Kidney capillary endothelial cell (primary cell): ENCODE measurements at regions not wholly inside any gene's neighbourhood (a gene's known extent, or its start where the extent isn't known, plus 50 kb on each side); places are given as distances from the start of the nearest gene placed in this dataset.
"Not testable (repeated sequence)": the region's sequence is repeated elsewhere in the genome, so short reads cannot be mapped to it uniquely, and the experiment has no call there.

Source experiments
- DNase-seq: peaks from one replicate; pipeline ENCODE4 v3.0.0-alpha.2; 2018; ENCODE audit warnings: low spot score

DNA sequence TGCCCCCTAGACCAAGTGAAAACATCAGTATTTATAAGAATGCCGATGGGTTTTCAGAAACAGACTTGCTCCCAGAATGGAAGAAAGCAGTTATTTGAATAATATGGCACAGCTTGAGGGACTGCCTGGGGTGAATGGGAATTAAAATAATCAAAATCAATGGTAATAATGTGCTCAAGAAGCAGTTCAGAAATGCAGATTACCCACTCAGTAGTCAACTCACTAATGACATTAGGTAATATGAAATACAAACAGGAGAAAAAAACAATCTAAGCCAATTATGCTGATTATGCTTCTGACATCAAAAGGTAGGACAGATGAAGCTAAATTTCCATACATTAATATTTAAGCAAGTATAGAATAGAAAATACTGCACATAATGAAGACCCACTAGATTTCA lies 179.3 kb downstream of the ENC1 start:
- DNase-seq = no peak

DNA sequence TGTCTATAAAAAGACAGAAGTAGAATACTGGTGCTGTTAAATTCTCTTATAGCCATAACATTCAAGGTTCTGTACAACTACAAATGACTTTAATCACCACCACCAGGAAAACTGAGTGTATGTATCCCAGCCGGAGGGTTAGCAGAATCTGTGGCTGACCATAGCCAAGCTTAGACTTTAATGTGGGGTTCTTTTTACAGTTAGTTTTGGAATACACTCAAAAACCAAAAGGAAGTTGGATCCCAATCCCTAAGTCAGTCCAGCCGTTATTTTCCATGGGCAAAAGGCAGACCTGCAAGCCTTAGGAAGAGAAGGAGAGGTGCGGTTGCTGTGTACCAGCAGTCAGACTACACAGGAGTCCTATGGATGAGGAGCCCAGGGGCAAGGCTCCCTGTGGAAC lies 179.8 kb downstream of the ENC1 start:
- no peak for DNase-seq

DNA sequence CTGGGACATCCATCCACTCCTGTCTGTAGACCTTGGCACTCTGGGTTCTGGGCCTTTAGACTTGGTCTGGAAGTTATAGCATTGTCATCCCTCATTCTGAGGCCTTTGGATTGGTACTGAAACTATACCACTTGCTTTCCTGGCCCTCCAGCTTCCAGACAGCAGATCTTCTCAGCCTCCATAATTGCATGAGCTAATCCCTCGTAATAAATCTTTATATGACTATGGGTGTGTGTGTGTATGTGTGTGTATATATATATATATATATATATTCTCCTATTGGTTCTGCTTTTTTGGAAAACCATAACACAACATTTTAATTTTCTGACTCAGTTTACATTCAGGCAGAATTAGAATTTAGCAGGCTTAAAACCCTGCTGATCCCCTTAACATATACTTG lies 180.5 kb downstream of the ENC1 start:
- no peak for DNase-seq

DNA sequence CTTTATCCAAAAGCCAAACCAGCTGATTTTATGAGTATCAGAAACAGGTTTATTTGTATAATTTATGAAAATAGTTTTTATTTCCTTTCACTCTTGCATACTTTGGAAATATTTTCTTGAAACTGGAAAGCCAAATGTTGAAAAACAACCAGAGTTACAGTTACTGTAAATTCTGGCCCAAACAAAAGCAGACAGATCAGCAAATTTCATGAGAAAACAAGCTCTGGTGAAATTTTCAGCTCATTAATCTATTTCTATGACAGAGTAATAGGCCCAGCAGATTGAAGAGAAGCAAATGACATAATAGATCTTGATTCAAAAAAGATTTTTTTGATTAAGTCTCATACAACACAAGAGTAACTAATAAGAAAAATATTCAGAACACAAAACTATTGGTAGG lies 182.7 kb downstream of the ENC1 start:
- no peak for DNase-seq

DNA sequence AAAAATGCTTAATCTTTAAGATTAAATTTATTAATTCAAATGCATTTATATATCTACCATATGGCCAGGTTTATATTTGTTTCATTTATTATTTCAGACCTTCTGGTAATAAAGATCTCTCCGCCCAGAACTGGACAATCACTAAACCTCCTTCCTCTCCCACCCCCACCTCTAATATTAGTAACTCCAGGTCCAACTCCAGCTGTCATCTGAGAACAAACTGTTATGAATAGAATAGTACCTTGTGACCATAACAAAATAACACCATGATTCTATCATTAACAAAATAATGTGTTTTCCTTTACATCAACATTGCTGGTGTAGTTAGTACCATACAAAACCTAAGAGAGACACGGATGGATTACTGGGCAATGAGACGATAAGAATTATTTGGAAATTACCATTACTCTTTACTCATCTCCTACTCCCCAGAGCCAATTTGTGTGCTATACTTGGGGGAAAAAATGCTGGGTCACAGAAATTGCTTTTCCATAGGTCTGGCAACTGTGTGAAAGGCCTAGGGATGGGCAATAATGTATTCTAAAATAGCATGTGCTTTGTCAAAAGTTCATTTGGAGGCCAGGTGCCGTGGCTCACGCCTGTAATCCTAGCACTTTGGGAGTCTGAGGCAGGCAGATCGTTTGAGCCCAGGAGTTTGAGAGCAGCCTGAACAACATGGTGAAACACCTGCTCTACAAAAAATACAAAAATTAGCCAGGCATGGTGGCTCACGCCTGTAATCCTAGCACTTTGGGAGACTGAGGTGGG lies 186.1 kb downstream of the ENC1 start:
- no peak for DNase-seq

DNA sequence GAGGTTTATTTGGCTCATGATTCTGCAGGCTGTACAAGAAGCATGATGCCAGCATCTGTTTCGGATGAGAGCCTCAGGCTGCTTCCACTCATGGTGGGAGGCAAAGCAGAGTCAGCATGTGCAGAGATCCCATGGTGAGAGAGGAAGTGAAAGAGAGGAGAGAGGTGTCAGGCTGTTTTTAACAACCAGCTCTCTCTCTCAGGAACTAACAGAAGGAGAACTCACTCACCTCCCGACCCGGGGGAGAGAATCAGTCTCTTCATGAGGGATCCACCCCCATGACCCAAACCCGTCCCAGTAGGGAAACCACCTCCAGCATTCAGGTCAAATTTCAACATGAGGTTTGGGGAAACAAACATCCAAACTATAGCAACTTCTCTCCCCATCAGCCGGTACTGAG lies 187.7 kb downstream of the ENC1 start:
- DNase-seq = no peak

DNA sequence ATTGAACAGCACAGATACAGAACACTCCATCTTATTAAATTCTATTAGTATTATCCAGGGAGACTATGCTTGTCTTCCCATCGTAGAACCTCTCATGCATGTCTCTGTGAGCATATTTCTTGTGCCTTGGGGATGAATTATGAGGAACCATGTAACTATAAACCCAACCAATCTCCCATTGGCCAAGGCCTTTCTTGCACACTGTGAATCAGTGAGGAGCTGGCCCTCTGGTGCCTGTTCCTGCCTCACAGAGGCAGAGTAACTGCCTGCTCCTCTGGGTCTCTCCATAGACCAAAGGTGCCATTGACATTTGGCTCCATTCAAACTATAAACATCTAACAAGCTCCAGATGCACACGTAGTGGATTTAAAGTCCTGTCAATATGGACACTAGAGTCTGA lies 190.4 kb downstream of the ENC1 start:
- no peak for DNase-seq

DNA sequence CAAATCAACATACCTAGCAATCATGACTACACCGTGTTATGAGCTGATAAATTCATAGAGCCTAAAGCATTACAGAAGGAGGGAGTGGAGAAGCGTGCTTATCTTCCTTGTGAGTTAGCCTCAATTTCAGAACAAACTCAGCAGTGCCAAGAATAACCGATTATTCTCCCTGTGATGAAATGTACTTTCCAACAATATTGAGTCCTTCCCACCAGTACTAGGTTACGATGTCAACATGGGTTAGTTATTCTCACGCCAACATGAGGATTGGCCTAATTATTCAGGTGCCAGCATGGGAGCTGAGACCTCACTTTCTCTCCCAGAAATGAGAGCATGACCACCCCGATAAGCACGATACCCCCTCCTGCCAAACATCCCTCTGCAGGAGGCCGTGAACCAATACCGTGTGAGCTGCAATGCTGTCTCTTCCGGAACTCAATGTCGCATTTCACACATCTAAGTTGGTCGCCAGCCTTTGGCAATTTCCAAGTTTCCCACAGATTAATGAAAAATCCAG lies 193.7 kb downstream of the ENC1 start:
- DNase-seq = no peak

DNA sequence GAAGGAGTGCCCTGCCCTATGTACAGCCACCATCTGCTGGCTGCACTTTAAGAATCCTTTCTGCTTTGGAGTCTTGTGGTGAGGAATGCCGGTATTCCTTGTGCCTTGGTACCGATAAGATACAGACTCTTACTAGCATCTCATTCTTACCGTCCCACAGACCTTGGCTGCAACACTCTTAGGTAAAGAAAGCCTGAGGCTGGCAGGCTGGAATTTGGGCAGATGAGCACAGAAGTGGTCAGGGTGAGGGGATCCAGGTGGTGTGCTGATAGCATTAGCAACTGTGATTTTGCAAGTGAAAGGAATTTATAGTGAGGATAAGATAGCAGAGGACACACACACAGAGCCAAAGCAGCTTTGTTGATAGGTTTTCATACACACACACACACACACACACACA lies 198.1 kb downstream of the ENC1 start:
- DNase-seq = no peak

DNA sequence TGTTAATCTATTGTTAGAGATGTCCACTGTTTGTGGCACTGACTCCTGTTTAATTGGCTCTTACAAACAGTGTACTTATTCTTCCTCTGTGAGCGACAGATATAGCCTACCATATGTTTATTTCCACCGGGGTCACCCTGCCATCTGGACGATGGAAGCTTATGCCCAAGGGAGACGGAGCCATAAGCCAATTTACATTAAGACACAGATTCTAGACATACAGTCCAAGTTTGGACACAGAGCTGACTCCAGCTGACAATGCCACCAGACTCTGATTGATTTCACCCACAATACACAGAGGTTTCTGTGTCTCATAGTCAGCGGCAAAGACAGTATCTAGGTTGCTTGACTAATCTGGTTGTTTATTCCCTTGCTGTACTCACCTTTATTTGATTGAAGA lies 198.9 kb downstream of the ENC1 start:
- DNase-seq = no peak

DNA sequence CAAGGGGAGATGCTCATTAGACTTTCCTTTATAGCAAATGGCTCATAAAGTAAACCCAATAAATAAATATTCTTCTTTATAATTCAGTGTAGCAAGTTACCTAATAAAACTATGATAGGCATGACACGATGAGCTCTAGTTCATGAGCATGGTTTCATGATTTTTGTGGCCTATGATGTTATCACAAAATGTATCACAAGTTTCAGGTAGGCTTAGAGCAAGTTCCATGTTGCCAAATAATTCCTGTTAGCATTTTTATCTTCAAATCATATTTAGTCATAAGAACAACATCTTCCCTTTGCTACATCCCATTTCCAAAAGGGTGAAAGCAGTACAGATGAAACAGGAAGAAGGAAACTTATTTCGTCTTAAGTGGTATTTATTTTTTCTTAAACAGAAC lies 200.2 kb downstream of the ENC1 start:
- no peak for DNase-seq

DNA sequence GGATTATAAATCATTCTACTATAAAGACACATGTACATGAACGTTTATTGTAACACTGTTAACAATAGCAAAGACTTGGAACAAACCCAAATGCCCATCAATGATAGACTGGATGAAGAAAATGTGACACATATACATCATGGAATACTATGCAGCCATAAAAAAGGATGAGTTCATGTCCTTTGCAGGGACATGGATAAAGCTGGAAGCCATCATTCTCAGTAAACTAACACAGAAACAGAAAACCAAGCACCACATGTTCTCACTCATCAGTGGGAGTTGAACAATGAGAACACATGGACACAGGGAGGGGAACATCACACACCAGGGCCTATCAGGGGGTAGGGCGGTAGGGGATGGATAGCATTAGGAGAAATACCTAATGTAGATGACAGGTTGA lies 202.7 kb downstream of the ENC1 start:
- DNase-seq = not testable (repeated sequence)

DNA sequence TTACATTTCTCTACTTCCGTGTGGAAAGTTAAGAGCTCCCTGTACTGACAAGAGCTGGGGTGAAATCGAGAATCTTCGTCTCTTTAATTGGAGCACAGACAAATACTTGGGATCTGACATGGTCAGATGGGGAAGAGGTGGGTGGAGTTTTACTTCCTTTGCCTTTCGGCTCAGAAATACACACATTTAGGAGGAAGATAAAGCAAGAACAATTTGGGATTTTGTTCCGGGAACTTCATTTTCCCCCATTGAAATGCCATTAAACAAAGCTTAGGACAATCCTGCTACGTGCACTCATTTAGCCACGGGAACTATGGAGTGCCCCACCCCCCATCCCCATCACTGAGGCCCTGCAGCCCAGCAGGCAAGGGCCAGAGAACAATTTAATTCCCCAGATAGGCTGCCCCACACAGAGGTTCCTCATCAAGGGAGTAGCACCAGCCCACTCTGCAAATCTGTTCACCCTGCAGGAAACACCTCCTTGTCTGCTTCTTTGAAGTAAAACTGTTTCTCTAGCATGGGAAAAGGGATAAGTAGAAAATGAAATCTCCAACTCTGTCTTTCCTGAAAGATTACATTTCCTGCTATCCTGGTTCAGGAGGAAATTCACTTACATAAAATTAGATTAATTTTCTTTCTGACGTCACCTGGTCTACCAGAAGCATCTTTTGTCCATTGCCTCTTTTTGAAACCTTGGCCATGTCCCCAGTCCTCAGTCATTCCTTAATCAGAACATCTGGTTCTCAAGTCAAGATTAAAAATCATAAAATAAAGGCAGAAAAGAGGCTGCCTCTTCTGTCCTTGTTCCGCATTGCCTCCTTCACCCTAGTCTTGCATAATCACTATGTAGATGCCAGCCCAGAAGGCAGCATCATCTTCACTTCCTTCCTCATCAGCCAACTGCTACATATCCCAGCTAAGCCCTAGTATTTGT lies 206.4 kb downstream of the ENC1 start:
- DNase-seq = peak; percentile 30

DNA sequence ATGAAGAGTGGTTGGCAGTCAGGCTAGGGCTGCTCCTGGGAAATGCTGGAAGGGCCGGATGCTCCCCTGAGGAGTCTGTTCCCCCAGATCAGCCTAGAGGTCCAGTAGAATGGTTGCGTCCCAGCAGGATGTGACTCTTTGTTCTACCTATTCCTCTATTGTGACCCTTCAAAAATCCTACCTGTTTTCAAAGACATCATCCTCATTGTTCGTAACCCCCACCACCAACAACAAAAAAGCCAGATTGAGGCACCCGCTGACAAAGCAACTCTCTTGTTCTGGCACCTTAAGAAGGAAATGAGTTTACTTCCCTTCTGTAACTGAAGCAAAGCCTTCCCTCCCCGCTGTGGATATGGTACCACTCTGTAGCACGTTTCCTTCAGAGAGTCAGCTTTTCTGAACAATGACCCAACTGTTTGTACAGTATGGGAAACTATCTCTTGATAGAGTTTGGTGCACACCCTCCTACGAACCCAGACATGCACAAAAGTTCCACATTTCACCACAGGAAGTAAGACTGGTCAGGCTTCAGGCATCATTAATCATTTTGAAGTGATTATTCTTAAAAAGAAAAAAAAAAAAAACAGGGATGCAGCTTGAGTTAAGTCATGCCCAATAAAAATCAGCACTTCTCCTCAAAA lies 207.2 kb downstream of the ENC1 start:
- peak; percentile 98 for DNase-seq

DNA sequence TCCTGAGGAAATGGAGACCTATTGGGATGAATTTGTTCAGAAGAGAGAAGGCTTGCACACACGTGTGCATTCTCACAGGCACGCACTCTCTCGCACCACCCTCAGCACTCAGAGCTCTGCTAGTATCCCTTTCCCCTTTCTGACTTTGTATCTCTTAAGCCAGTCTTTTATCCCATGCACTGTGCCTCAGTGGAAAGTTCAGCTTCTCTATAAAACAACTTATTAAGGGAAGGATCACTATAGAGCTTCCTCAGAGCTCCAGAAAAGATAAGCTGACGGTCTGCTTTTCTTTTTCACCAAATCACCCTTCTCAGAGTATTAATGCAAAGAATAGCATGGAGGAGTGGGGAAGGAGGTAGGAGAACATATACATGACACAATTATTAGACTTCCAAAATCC lies 207.8 kb downstream of the ENC1 start:
- DNase-seq = no peak

DNA sequence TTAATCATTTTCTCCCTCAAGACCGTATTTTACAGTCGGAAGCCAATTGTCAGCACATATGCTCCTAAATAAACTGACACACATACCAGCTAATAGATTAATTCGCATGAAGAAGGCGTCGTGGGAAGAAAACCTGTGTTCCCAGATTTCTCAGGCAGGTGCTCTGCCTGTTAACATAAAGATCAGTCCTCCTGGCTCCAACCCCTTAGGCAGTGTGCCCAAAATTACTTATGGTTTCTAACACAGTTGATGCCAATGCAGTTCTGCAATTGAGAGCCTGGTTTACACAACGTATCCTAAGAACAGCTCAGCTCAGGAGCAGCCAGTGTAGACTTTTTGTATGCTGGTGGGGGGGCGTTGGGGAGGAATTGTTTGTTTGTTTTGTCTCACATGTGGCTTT lies 208.3 kb downstream of the ENC1 start:
- DNase-seq = no peak

DNA sequence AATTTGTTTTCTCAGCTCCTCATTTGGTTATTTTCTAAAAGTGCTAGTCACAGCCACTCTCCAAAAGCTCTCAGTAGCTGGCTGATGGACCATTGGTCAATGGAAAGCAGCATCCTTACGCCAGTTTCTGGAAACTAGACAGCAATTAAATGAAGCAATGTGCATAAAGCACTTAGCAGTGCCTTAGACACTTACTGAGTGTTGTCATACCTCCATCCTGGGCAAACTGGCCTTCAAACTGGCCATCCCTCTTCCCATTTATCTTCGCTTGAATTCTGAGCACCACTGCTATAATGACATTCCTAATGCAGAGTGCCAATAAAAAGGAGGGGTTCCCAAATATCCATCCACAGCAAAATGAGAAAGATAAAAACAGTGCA lies 209.2 kb downstream of the ENC1 start:
- no peak for DNase-seq

DNA sequence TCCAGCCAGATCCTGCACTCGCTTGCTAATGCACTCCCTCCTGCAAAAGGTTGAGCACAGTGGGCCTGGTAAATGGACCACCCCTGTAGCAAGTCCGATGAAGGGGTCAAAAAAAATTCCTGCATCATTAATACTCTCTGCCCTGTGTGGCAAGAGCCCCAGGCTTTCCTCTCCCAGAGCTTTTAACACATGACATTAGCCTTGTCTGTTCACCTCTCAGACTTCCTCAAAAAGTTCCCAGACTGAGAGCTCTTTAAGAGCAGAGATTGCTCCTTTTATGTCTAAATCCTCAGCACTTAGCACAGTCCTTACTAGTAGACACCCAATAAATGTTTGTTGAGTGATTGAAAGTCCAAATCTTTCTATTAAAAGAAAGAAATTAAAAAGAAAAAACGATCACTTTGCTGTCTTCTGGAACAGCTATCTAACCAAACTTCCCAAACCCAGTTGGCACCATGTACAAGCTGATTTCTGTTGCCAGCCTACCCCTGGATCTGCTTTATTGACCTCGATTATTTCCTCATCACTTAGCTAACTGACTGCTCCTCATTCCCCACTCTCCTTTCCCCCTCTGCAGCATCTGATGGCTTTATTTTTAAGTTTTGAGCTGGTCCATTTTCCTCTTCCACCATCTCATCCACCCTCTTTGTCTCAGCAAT lies 209.8 kb downstream of the ENC1 start:
- no peak for DNase-seq

DNA sequence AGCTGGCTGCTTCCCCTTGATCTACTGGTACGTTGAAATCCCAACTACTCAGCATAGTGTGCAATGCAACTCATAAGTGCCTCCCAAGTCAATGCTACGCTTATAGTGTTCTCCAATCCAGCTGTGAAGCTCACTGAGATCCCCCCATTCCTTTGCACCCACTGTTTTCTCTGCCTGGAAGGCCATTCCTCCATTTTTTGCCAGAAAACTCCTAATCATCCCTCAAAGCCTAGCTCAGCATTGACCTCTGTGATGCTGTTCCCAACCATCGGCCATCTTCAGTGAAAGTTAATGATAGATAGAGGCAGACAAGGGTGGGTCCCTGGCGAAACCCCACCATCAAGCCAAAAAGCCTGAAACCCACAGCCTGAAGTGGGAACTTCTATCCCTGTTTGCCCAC lies 211.0 kb downstream of the ENC1 start:
- DNase-seq = no peak

DNA sequence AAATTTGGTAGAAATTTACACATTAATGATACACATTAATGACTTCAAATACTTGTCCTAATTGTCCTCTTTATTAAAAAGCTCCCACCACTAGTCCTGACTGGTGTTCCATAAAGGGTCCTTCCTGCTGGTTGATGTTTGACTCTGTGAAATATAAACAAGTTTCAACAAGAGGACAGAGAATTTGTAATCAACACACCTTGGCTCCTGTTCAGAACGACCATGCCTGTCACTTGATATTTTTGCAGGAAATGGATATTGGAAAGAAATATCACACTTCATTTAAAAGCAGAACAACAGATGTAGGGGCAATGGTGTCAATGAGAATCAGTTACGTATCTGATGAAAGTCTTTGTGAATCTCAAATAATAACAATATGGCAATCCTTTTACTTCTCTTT lies 211.7 kb downstream of the ENC1 start:
- no peak for DNase-seq

DNA sequence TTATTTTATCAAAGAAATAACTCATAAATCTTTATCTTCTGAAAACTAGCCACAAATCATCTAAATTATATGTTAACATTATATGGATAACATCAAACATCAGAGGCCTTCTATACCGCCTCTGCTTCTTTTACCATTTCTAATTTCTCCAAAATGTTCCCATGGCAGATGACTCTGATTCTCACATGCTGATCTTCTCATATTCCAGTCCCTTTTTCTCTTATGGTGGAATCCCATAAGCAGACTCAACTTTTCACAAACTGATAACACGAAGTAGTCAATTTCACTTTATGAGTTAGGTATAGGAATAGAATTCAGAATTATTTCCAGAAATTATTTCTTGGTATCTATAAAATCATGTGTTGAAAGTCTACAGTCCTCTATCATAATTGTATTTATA lies 212.3 kb downstream of the ENC1 start:
- DNase-seq = no peak

DNA sequence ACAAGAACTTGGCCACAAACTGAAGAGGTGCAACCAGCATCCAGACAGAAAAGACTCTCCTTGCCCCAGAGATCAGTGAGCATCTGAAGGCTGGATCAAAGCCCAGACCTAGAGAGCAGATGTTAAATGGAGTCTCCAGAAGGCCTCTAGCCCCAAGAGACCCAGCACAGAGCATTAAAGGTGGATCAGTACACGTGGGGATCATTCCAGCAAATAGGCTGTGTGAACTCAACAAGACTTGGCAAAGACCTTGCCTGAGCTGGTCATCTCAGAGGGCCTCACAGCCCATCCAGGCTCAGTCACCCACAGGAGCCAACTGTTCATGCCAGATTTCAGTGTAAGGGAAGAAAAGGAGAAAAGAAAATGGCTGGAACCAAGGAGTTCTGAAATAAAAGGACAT lies 214.0 kb downstream of the ENC1 start:
- DNase-seq = no peak
